Stomach smooth muscle (tissue), 2 donors: ENCODE measurements at regions not wholly inside any gene's neighbourhood (a gene's known extent, or its start where the extent isn't known, plus 50 kb on each side); places are given as distances from the start of the nearest gene placed in this dataset.

Experiments used
- H3K27ac ChIP-seq: one replicate; pipeline ENCODE4 v1.7.0; 2013; ENCODE audit warnings: mild to moderate bottlenecking, low read length, inconsistent platforms
- H3K27me3 ChIP-seq, 2 donors: one replicate each; pipeline ENCODE4 v1.7.0; 2013; ENCODE audit warnings: low read length in 2 of 2; ENCODE audit not compliant: insufficient read depth in 2 of 2, control insufficient read depth in 1 of 2
- H3K36me3 ChIP-seq, 2 donors: one replicate each; pipeline ENCODE4 v1.7.0; 2013; ENCODE audit warnings: low read length in 2 of 2; ENCODE audit not compliant: control insufficient read depth in 2 of 2, insufficient read depth in 2 of 2
- H3K4me1 ChIP-seq: one replicate; pipeline ENCODE4 v1.7.0; 2013; ENCODE audit warnings: low read length; ENCODE audit not compliant: control insufficient read depth, insufficient read depth
- H3K4me3 ChIP-seq, 2 donors: one replicate each; pipeline ENCODE4 v1.7.0; 2013; ENCODE audit warnings: low read length in 2 of 2
- H3K9ac ChIP-seq, 2 donors: one replicate each; pipeline ENCODE4 v1.7.0; 2013; ENCODE audit warnings: low read length in 2 of 2, mild to moderate bottlenecking in 1 of 2
- H3K9me3 ChIP-seq, 2 donors: one replicate each; pipeline ENCODE4 v1.7.0; 2013; ENCODE audit warnings: low read length in 2 of 2; ENCODE audit not compliant: control insufficient read depth in 2 of 2
- donor health status: healthy.
- donor health status: Pancreatic carcinoma.

DNA sequence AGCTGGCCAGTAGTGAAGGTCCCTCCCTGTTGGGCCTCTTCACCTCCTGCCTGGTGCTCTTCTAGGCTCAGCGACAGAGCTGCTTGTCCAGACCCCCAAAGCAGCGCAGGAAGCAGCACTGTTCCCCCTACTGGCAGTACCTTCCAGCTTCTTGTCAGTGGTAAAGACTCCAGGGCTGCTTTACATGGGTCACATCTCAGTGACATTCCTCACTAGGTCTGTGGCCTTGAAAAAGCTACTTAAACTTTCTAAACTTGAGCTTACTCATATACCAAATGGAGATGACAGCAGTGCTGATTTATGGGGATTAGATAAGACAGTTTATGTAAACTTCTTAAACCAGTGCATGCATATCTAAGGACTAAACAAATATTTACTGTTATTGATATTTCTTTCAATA is 117.3 kb downstream of the FAT4 start:
- H3K9me3 ChIP-seq = no peaks in the 10 kb centered on the region
- no peaks in the 10 kb centered on the region for H3K27me3 ChIP-seq
- no peak overlapping the region for H3K27ac ChIP-seq
- H3K4me1 ChIP-seq = no peaks in the 10 kb centered on the region
- no peak overlapping the region for H3K9ac ChIP-seq
- H3K36me3 ChIP-seq = peaks cover 5 to 7% of the 10 kb centered on the region in 2 donors
- H3K4me3 ChIP-seq = no peak overlapping the region

- Histone ChIP-seq H3K9me3 (no peaks in the 10 kb centered on the region), H3K4me3 (no peak overlapping the region), H3K36me3 (peaks cover 5 to 7% of the 10 kb centered on the region in 2 donors), H3K27me3 (no peaks in the 10 kb centered on the region), H3K27ac (no peak overlapping the region), H3K9ac (no peak overlapping the region), H3K4me1 (no peaks in the 10 kb centered on the region)
Observed at GRCh38 chr4:125433453-125433852, 118.7 kb downstream of the FAT4 start.

GRCh38 chr4:125434136-125434535 is 119.4 kb downstream of the FAT4 start:
- Histone ChIP-seq H3K9me3 (no peaks in the 10 kb centered on the region), H3K36me3 (peaks cover 5 to 7% of the 10 kb centered on the region in 2 donors), H3K4me1 (no peaks in the 10 kb centered on the region), H3K9ac (no peak overlapping the region), H3K4me3 (no peak overlapping the region), H3K27me3 (no peaks in the 10 kb centered on the region), H3K27ac (no peak overlapping the region)

- H3K4me1 ChIP-seq = no peaks in the 10 kb centered on the region
- no peaks in the 10 kb centered on the region for H3K36me3 ChIP-seq
- no peaks in the 10 kb centered on the region for H3K9me3 ChIP-seq
- no peak overlapping the region for H3K27ac ChIP-seq
- H3K27me3 ChIP-seq = no peaks in the 10 kb centered on the region
- no peak overlapping the region for H3K4me3 ChIP-seq
- H3K9ac ChIP-seq = no peak overlapping the region
Observed at GRCh38 chr4:125440814-125441213, 126.1 kb downstream of the FAT4 start.

DNA sequence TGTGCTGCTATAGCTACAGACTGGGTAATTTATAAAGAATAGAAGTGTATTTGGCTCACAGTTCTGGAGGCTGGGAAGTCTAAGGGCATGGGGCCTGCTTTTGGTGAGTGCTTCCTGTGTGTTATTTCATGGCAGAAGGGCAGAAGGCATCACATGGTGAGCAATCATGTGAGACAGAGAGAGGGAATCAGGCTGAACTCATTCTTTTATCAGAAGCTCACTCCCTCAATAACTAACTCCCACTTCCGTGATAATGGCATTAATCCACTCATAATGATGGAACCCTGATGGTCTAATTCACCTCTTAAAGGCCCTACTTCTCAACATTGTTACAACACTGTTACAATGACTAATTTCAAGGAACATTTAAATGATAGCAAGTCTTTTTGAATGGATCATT is 129.4 kb downstream of the FAT4 start:
- Histone ChIP-seq H3K4me1 (no peaks in the 10 kb centered on the region), H3K27me3 (no peaks in the 10 kb centered on the region), H3K36me3 (peaks cover 2 to 4% of the 10 kb centered on the region in 2 donors), H3K4me3 (no peak overlapping the region), H3K9ac (no peak overlapping the region), H3K9me3 (no peaks in the 10 kb centered on the region), H3K27ac (no peak overlapping the region)

- Histone ChIP-seq H3K4me3 (no peak overlapping the region), H3K27me3 (no peaks in the 10 kb centered on the region), H3K4me1 (no peaks in the 10 kb centered on the region), H3K36me3 (peaks cover 2 to 8% of the 10 kb centered on the region in 2 donors), H3K9ac (no peak overlapping the region), H3K9me3 (no peaks in the 10 kb centered on the region), H3K27ac (no peak overlapping the region)
Observed at GRCh38 chr4:125445525-125445924, 130.8 kb downstream of the FAT4 start.

- Histone ChIP-seq H3K27me3 (no peaks in the 10 kb centered on the region), H3K4me1 (no peaks in the 10 kb centered on the region), H3K4me3 (no peak overlapping the region), H3K36me3 (peaks cover 6 to 21% of the 10 kb centered on the region in 2 donors), H3K9me3 (no peaks in the 10 kb centered on the region), H3K27ac (no peak overlapping the region), H3K9ac (no peak overlapping the region)
Observed at GRCh38 chr4:125447551-125448290, 133.0 kb downstream of the FAT4 start.

GRCh38 chr4:125456075-125456474 is 141.3 kb downstream of the FAT4 start:
- peaks cover 1 to 8% of the 10 kb centered on the region in 2 donors for H3K36me3 ChIP-seq
- no peaks in the 10 kb centered on the region for H3K27me3 ChIP-seq
- H3K9me3 ChIP-seq = no peaks in the 10 kb centered on the region
- H3K27ac ChIP-seq = no peak overlapping the region
- no peaks in the 10 kb centered on the region for H3K4me1 ChIP-seq
- no peak overlapping the region for H3K4me3 ChIP-seq
- H3K9ac ChIP-seq = no peak overlapping the region

DNA sequence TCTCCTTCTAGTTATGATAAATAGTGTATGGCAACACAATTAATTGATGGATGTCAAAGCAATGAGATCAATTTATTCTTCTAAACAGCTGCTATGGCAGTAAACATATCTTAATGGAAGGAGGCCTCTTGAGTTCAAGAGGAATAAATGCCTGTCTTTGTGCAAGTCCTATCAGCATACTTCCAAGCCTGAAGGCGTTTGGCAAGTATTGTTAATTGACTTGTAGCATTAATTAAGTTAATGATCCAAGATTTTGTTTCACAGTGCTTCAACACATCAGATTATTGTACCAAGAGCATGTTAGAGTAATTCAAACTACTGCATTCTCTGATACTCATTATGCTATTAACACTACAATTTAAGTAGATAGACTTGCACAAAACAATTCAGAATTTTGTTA is 144.8 kb downstream of the FAT4 start:
- Histone ChIP-seq H3K9ac (no peak overlapping the region), H3K27me3 (no peaks in the 10 kb centered on the region), H3K36me3 (no peaks in the 10 kb centered on the region), H3K4me1 (no peaks in the 10 kb centered on the region), H3K4me3 (no peak overlapping the region), H3K27ac (no peak overlapping the region), H3K9me3 (no peaks in the 10 kb centered on the region)

- Histone ChIP-seq H3K36me3 (no peaks in the 10 kb centered on the region), H3K9me3 (no peaks in the 10 kb centered on the region), H3K27me3 (no peaks in the 10 kb centered on the region), H3K9ac (no peak overlapping the region), H3K27ac (no peak overlapping the region), H3K4me1 (no peaks in the 10 kb centered on the region), H3K4me3 (no peak overlapping the region)
Observed at GRCh38 chr4:125461676-125462363, 147.1 kb downstream of the FAT4 start.

DNA sequence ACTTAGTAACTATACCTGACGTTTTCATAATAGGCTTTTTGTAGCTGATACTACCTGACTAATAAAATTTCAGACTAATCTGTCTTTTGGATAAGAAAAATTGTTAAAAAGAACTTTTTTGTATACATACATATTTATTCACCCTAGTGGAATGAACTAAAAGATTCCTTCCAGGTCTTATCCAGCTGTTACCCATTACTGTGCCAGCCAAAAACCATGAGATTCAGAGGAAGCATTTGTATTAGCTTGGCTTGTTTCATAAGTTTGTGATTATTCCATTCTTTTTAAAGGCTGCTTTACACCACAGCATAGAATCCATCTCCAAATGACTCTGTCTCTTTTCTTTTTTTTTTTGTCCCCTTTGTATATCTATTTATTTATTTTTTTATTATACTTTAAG is 149.4 kb downstream of the FAT4 start:
- Histone ChIP-seq H3K9ac (no peak overlapping the region), H3K4me1 (no peaks in the 10 kb centered on the region), H3K27ac (no peak overlapping the region), H3K27me3 (no peaks in the 10 kb centered on the region), H3K9me3 (no peaks in the 10 kb centered on the region), H3K36me3 (no peaks in the 10 kb centered on the region), H3K4me3 (no peak overlapping the region)
